GM12892 (cell line): ENCODE measurements at regions not wholly inside any gene's neighbourhood (a gene's known extent, or its start where the extent isn't known, plus 50 kb on each side); places are given as distances from the start of the nearest gene placed in this dataset.

Experiments used
- POLR2A ChIP-seq: IDR thresholded peaks from 2 replicates; pipeline ENCODE4 v1.6.1; 2011; ENCODE audit warnings: low read depth, low read length, control low read depth
- TAF1 ChIP-seq: IDR thresholded peaks from 2 replicates; pipeline ENCODE4 v1.6.1; 2011; ENCODE audit warnings: low read depth, mild to moderate bottlenecking, control low read depth, low read length, borderline replicate concordance

DNA sequence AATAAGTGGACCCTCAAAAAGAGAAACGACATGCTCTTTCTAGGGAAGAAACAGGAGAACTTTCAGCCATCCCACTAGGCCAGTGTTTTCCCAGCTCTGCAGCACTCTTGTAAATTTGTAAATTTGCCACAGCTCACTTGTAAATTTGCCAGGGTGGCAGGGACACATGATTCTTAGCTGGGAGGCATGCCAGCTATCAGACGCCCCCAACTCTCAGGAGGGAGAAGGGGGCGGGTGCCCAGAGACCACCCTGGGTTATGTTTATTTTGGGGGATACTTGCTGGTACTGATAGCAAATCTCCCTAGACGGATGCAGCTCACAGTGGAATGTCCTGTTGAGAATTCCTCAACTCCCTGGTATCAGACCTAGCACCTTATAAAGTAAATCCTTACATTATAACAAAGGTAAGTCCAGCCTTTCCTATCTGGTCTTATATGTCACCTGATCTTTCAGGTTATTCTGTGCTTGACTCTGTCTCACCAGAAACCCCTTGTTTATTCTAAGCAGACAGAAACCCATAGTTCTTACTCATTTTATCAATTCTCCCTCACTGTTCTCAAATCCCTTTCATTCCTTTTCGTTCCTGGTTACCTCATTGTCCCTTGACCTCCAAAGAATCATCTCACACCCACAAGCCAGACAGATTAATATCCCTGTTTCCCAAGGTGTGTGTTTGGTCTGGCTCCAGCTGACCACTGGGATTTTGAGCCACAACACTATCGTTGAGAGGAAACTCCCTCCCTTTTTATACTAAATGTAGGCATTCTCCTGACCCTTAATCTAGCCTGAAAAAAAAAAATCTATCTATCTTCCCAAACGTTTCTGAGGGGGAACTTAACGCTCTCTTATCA is 69.3 kb upstream of the HMGA2 start:
- no peak for TF ChIP-seq TAF1
- no peak for TF ChIP-seq POLR2A
